HG02642 (cell line): ENCODE measurements at regions not wholly inside any gene's neighbourhood (a gene's known extent, or its start where the extent isn't known, plus 50 kb on each side); places are given as distances from the start of the nearest gene placed in this dataset.
"Not testable (repeated sequence)": the region's sequence is repeated elsewhere in the genome, so short reads cannot be mapped to it uniquely, and the experiment has no call there.

ENCODE experiments used
- ATAC-seq: cut with Tn5 transposase; IDR thresholded peaks from one replicate; pipeline ENCODE4 v1.9.1; 2021; ENCODE audit warnings: mild to moderate bottlenecking; ENCODE audit not compliant: unreplicated experiment, poor library complexity

- ATAC-seq: no peak
These were observed 186.0 kb upstream of the WDFY3 start for GRCh38 chr4:85152480-85152879.

- no peak for ATAC-seq
These were observed 186.7 kb upstream of the WDFY3 start for GRCh38 chr4:85153221-85153620.

GRCh38 chr4:85154591-85154990, 188.1 kb upstream of the WDFY3 start:
- ATAC-seq: no peak

- ATAC-seq: no peak
These were observed 199.3 kb upstream of the WDFY3 start for GRCh38 chr4:85165808-85166207.

- no peak for ATAC-seq
These were observed 199.8 kb upstream of the WDFY3 start for GRCh38 chr4:85166318-85166717.

- no peak for ATAC-seq
These were observed 201.8 kb upstream of the WDFY3 start for GRCh38 chr4:85168234-85168834.

- ATAC-seq: no peak
These were observed 203.8 kb upstream of the WDFY3 start for GRCh38 chr4:85170241-85170640.

GRCh38 chr4:85175190-85175589, 208.7 kb upstream of the WDFY3 start:
- no peak for ATAC-seq

- ATAC-seq: no peak
These were observed 210.6 kb upstream of the WDFY3 start for GRCh38 chr4:85177092-85177491.

GRCh38 chr4:85177679-85178078, 211.2 kb upstream of the WDFY3 start:
- ATAC-seq: no peak

- no peak for ATAC-seq
These were observed 214.0 kb upstream of the WDFY3 start for GRCh38 chr4:85180533-85180932.

- ATAC-seq: no peak
These were observed 220.6 kb upstream of the WDFY3 start for GRCh38 chr4:85187106-85187505.

GRCh38 chr4:85196015-85196414, 229.5 kb upstream of the WDFY3 start:
- ATAC-seq: not testable (repeated sequence)

- ATAC-seq: no peak
These were observed 233.6 kb upstream of the WDFY3 start for GRCh38 chr4:85200106-85200505.

GRCh38 chr4:85209161-85209560, 242.7 kb upstream of the WDFY3 start:
- no peak for ATAC-seq

- no peak for ATAC-seq
These were observed 243.9 kb upstream of the WDFY3 start for GRCh38 chr4:85210353-85210752.

GRCh38 chr4:85216571-85216970, 250.1 kb upstream of the WDFY3 start:
- ATAC-seq: not testable (repeated sequence)

GRCh38 chr4:85218756-85219155, 252.3 kb upstream of the WDFY3 start:
- ATAC-seq: no peak

- ATAC-seq: no peak
These were observed 253.3 kb upstream of the ARHGAP24 start for GRCh38 chr4:85221606-85222005.

GRCh38 chr4:85222561-85222960, 252.4 kb upstream of the ARHGAP24 start:
- ATAC-seq: no peak

- ATAC-seq: no peak
These were observed 246.7 kb upstream of the ARHGAP24 start for GRCh38 chr4:85228264-85228663.

- no peak for ATAC-seq
These were observed 241.4 kb upstream of the ARHGAP24 start for GRCh38 chr4:85233516-85233915.

- no peak for ATAC-seq
These were observed 231.1 kb upstream of the ARHGAP24 start for GRCh38 chr4:85243857-85244256.
